ENCODE measurements at regions not wholly inside any gene's neighbourhood (a gene's known extent, or its start where the extent isn't known, plus 50 kb on each side); places are given as distances from the start of the nearest gene placed in this dataset.

- TF ChIP-seq RBBP5 (IDR thresholded peaks at IDR 0.05; ENCODE audit: borderline replicate concordance, low read depth, low read length) (no peak), HDAC2 (IDR thresholded peaks at IDR 0.05; ENCODE audit: borderline replicate concordance in 1 of 2, low read depth in 2 of 2, low read length in 2 of 2) (no peak), TCF12 (IDR thresholded peaks at IDR 0.05; ENCODE audit: low read depth, low read length) (no peak), CTCF (IDR thresholded peaks at IDR 0.05; ENCODE audit: control extremely low read depth in 1 of 3, insufficient read depth in 1 of 3, low read depth in 1 of 3, low read length in 3 of 3) (no peak), EP300 (IDR thresholded peaks at IDR 0.05; ENCODE audit: borderline replicate concordance in 1 of 2, low read depth in 2 of 2, low read length in 2 of 2) (no peak), EGR1 (IDR thresholded peaks at IDR 0.05; ENCODE audit: borderline replicate concordance, low read depth, low read length) (no peak), BCL11A (IDR thresholded peaks at IDR 0.05; ENCODE audit: low read depth in 2 of 2, low read length in 2 of 2) (no peak)
- no peak overlapping the region for H2BK120ac ChIP-seq (replicated peaks; ENCODE audit: low read depth, low read length)
- no peaks in the 10 kb centered on the region for H3K9me3 ChIP-seq (ENCODE audit: insufficient read depth in 2 of 2, low read depth in 1 of 2, low read length in 1 of 2)
- H2BK20ac ChIP-seq (ENCODE audit: low read length) = no peak overlapping the region
- no peak overlapping the region for H3K27ac ChIP-seq (ENCODE audit: low read depth, low read length)
- FAIRE-seq (no peak), DNase-seq (ENCODE audit: low read depth in 1 of 2, low spot score in 2 of 2) (no peak)
- H4K5ac ChIP-seq (ENCODE audit: insufficient read length, low read depth, low read length) = no peak overlapping the region
- WGBS, 2 experiments (ENCODE audit: extremely low coverage in 1 of 2, insufficient coverage in 1 of 2, insufficient read length in 1 of 2, insufficient replicate concordance in 2 of 2, low coverage in 1 of 2, low lambda C conversion rate in 2 of 2, missing lambda C conversion rate in 1 of 2) = 89% methylated on average over 1 of the region's 1 CpG; no CpG with 5 or more reads in 1 of the 2 experiments
- H3K4me2 ChIP-seq (ENCODE audit: insufficient read depth in 1 of 2, low read depth in 2 of 2, low read length in 2 of 2) = no peak overlapping the region
- no peak overlapping the region for H2AK5ac ChIP-seq (ENCODE audit: low read depth, low read length)
- H3K23ac ChIP-seq (ENCODE audit: insufficient read length) = no peak overlapping the region
- no peaks in the 10 kb centered on the region for H3K27me3 ChIP-seq (replicated peaks in 1 of 4; ENCODE audit: control insufficient read depth in 3 of 4, extremely low read depth in 1 of 4, insufficient read depth in 3 of 4, low read length in 3 of 4)
- no peak overlapping the region for H3K56ac ChIP-seq (replicated peaks; ENCODE audit: insufficient read length, low read depth, low read length)
- no peak overlapping the region for H3K9ac ChIP-seq (replicated peaks in 1 of 4; ENCODE audit: extremely low read depth in 1 of 4, low read depth in 3 of 4, low read length in 3 of 4)
- ChIA-PET POLR2A (ENCODE audit: partially characterized antibody) (no interaction called here), CTCF (ENCODE audit: partially characterized antibody) (no interaction called here)
- no peak overlapping the region for H2BK15ac ChIP-seq (ENCODE audit: low read length)
- no peak overlapping the region for H3K4me3 ChIP-seq (ENCODE audit: extremely low read depth in 1 of 4, insufficient read depth in 2 of 4, low read depth in 3 of 4, low read length in 4 of 4)
- no peaks in the 10 kb centered on the region for H3K36me3 ChIP-seq (ENCODE audit: control insufficient read depth in 2 of 4, insufficient read depth in 4 of 4, low read length in 3 of 4)
- no peak overlapping the region for H4K8ac ChIP-seq (ENCODE audit: extremely low read depth, insufficient read depth, low read length)
- no peak overlapping the region for H2BK5ac ChIP-seq (ENCODE audit: low read depth, low read length)
- H3K4ac ChIP-seq (replicated peaks; ENCODE audit: insufficient read length, low read depth, low read length) = no peak overlapping the region
- H3K14ac ChIP-seq (ENCODE audit: insufficient read length) = no peak overlapping the region
- no peaks in the 10 kb centered on the region for H4K20me1 ChIP-seq (replicated peaks in 1 of 2; ENCODE audit: control insufficient read depth in 1 of 2, insufficient read depth in 2 of 2, low read length in 2 of 2)
- no peak overlapping the region for H3K18ac ChIP-seq (ENCODE audit: extremely low read depth, low read length)
- no peak overlapping the region for H4K91ac ChIP-seq (replicated peaks; ENCODE audit: insufficient read length, low read length)
- no peaks in the 10 kb centered on the region for H3K79me2 ChIP-seq (ENCODE audit: control insufficient read depth in 1 of 2, insufficient read depth in 2 of 2, low read length in 2 of 2)
- no peak overlapping the region for H2BK12ac ChIP-seq (ENCODE audit: low read depth, low read length)
- H3K79me1 ChIP-seq (ENCODE audit: low read depth, low read length) = no peaks in the 10 kb centered on the region
- no peak overlapping the region for H2AFZ ChIP-seq (ENCODE audit: low read length)
- H3K4me1 ChIP-seq (replicated peaks in 1 of 4; ENCODE audit: control insufficient read depth in 3 of 4, insufficient read depth in 4 of 4, low read length in 3 of 4) = no peaks in the 10 kb centered on the region
- H3K23me2 ChIP-seq (ENCODE audit: low read depth, low read length) = no peaks in the 10 kb centered on the region
Observed at GRCh38 chr9:30711591-30711990, 1672.9 kb upstream of the ACO1 start.
